Prostate gland (tissue), 2 donors: ENCODE measurements at regions not wholly inside any gene's neighbourhood (a gene's known extent, or its start where the extent isn't known, plus 50 kb on each side); places are given as distances from the start of the nearest gene placed in this dataset.

Experiments
- POLR2A ChIP-seq: fragments of 450-650 bp; IDR thresholded peaks from one replicate; pipeline ENCODE4 v1.6.1; 2016; ENCODE audit warnings: antibody characterized with exemption, mild to moderate bottlenecking
- POLR2AphosphoS5 ChIP-seq: sonication (generic); formaldehyde crosslinking; IDR thresholded peaks from one replicate; pipeline ENCODE4 v1.6.1; 2017; ENCODE audit warnings: antibody characterized with exemption
- TF ChIP-seq, protein P1 (sequence below), 4 experiments: fragments of 200-600 bp in 2 of 4; fragments of 450-650 bp in 2 of 4; sonication (generic) in 2 of 4; IDR thresholded peaks; 1 replicate in 3 of 4; 2 replicates in 1 of 4; pipeline ENCODE4 v1.5.1; 2016 to 2019; ENCODE audit warnings: antibody characterized with exemption in 4 of 4, mild to moderate bottlenecking in 2 of 4, moderate library complexity in 2 of 4

DNA sequence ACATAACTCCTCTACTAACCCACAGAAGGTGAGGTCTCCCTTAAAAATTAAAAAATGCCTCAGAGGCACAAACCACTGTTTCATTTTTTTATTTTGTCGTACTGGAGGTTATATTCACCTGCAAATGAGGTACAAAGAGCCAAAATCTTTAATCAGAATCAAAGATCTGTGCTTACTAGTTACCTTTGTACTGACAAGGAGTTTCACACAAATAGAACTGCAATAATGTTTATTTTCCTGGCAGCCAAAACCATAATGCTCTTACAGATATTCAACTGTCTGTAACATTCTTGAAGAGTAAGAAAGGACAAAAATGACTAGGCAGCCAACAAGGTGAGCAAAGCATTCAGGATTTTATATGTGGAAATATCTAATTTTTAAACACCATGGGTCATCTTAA lies 105.1 kb upstream of the NOL4 start:
- TF ChIP-seq POLR2AphosphoS5 (no peak), POLR2A (no peak)
- TF ChIP-seq, protein P1, sequence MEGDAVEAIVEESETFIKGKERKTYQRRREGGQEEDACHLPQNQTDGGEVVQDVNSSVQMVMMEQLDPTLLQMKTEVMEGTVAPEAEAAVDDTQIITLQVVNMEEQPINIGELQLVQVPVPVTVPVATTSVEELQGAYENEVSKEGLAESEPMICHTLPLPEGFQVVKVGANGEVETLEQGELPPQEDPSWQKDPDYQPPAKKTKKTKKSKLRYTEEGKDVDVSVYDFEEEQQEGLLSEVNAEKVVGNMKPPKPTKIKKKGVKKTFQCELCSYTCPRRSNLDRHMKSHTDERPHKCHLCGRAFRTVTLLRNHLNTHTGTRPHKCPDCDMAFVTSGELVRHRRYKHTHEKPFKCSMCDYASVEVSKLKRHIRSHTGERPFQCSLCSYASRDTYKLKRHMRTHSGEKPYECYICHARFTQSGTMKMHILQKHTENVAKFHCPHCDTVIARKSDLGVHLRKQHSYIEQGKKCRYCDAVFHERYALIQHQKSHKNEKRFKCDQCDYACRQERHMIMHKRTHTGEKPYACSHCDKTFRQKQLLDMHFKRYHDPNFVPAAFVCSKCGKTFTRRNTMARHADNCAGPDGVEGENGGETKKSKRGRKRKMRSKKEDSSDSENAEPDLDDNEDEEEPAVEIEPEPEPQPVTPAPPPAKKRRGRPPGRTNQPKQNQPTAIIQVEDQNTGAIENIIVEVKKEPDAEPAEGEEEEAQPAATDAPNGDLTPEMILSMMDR (IDR thresholded peaks at IDR 0.05) = no peak
